Peyer's patch (tissue), 4 donors: ENCODE measurements at regions not wholly inside any gene's neighbourhood (a gene's known extent, or its start where the extent isn't known, plus 50 kb on each side); places are given as distances from the start of the nearest gene placed in this dataset.

Experiments
- POLR2A ChIP-seq, 2 donors: fragments of 450-650 bp; IDR thresholded peaks; one replicate each; pipeline ENCODE4 v1.5.1; 2017; ENCODE audit warnings: antibody characterized with exemption in 2 of 2, mild to moderate bottlenecking in 2 of 2, moderate library complexity in 2 of 2
- TF ChIP-seq, protein P1 (sequence below), 6 experiments: fragments of 450-650 bp in 4 of 6; fragments of 200-600 bp in 2 of 6; sonication (generic) in 1 of 6; IDR thresholded peaks; one replicate each; pipeline ENCODE4 v1.5.1; 2017 to 2019; ENCODE audit warnings: antibody characterized with exemption in 6 of 6, mild to moderate bottlenecking in 3 of 6, moderate library complexity in 1 of 6

- TF ChIP-seq, protein P1, sequence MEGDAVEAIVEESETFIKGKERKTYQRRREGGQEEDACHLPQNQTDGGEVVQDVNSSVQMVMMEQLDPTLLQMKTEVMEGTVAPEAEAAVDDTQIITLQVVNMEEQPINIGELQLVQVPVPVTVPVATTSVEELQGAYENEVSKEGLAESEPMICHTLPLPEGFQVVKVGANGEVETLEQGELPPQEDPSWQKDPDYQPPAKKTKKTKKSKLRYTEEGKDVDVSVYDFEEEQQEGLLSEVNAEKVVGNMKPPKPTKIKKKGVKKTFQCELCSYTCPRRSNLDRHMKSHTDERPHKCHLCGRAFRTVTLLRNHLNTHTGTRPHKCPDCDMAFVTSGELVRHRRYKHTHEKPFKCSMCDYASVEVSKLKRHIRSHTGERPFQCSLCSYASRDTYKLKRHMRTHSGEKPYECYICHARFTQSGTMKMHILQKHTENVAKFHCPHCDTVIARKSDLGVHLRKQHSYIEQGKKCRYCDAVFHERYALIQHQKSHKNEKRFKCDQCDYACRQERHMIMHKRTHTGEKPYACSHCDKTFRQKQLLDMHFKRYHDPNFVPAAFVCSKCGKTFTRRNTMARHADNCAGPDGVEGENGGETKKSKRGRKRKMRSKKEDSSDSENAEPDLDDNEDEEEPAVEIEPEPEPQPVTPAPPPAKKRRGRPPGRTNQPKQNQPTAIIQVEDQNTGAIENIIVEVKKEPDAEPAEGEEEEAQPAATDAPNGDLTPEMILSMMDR (IDR thresholded peaks at IDR 0.05): no peak
- no peak for TF ChIP-seq POLR2A (IDR thresholded peaks at IDR 0.05)
These were observed 276.8 kb upstream of the PKN2 start for GRCh38 chr1:88407248-88407647.
